Stimulated activated CD4-positive, alpha-beta T cell treated with anti-CD3 and anti-CD28 coated beads, TNF-alpha, amount 100 ng/mL, for 24 hours (primary cell): ENCODE measurements at regions not wholly inside any gene's neighbourhood (a gene's known extent, or its start where the extent isn't known, plus 50 kb on each side); places are given as distances from the start of the nearest gene placed in this dataset.
"Not testable (repeated sequence)": the region's sequence is repeated elsewhere in the genome, so short reads cannot be mapped to it uniquely, and the experiment has no call there.

Experiments used
- DNase-seq, 3 experiments: peaks; one replicate each; pipeline ENCODE4 v3.0.0-alpha.2; 2020; ENCODE audit warnings: low read depth in 3 of 3

DNA sequence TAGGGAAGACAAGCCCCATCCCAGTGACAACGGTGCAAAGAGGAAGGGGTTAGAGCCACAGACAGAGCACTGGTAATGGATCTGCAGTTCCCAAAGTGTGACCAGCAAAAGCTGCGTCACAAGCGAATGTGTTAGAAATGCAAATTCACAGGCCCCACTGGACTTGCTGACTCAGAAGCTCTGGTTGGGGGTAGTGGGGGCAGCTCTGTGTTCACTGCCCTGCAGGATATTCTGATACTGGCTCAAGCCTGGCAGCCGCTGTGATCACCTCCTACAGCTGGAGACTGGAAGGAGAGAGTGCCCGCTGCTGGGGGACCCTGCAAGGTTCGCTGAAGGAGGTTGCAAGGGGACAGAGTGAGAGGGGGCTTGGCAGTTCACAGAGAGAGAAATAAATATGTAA lies 179.7 kb upstream of the CDH4 start:
- DNase-seq, result no peak

DNA sequence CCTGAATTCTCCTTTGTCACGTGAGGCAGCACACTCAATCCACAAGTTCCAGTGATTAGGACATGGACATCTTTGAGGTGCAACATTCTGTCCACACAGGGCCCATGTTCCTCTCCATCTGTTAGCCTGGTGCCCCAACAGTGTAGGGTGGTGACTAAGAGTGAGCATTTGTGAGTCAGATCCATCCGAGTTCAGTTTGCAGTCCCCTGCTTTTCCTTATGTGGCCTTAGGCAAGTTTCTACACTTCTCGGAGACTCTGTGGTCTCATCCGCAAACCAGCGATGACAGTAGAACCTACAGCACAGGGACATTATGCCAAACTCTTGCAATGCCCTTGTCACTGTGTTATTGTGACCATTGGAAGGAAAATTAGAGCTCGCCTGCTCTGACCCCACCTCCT lies 178.7 kb upstream of the CDH4 start:
- no peak for DNase-seq

DNA sequence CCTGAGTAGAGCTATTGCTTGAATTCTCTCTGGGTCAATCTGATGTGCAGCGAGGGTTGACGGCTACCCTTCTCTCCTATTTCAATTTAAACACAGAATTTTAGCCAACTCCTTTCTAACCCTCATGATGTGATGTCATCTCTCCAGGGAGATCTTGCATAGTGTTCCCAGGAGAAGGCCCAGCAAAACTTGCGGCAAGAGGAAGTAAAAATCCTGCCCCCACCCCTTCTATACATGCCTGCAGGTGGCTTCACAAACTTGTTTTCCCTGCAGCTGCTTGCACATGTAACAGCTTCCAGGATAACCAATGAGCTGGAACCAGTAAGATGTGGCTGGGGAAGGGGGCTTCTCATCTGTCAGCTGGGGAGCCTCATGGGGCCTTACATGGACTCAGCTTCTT lies 169.3 kb upstream of the CDH4 start:
- no peak for DNase-seq

DNA sequence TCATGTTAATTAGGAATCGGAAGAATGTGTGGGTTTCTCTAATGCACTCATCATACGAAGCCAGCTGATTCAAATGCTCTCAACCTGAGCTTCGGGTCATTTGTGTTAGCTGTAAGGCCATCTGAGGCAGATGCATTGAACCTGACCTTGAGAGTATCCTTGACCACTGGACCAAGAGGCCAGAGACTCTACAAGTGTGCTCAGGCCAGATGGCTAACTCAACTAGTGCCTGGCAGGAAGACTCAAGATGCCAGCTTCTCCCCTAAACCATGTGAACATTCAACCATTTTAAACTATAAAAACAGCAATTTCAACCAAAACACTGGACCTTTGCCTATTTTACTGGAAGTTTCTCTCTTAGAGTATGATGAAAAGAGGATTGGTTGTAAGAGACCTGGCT lies 168.6 kb upstream of the CDH4 start:
- no peak for DNase-seq

DNA sequence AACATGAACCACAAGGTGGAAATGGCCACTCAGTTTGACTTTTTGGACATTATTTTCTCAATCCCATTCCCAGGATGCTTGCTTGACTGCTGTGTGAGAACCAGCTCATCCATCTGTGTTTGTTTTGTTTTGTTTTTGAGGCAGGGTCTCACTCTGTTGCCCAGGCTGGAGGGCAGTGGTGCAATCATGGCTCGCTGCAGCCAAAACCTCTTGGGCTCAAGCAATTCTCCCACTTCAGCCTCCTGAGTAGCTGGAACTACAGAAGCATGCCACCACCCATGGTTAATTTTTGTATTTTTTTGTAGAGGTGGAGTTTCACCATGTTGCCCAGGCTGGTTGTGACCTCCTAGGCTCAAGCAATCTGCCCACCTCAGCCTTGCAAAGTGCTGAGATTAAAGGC lies 166.0 kb upstream of the CDH4 start:
- no peak for DNase-seq

DNA sequence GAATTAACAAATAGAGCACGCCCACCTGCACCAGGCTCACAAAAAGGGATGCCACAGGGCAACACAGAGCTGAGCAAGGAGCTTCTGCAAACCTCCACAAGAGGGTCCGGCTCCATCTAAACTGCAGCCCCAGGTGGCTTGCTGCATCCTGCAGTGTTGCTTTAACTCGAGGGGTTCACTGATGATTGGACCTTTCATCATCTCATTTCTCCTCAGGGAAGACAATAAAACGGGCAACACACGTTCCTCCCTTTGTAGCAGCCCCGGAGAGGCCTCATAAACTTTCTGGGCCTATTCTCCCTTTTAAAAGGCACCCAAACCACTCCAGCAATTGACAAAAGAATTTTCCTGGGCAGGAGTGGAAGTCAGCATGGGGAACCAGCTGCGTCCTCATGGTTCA lies 161.5 kb upstream of the CDH4 start:
- DNase-seq, result no peak

DNA sequence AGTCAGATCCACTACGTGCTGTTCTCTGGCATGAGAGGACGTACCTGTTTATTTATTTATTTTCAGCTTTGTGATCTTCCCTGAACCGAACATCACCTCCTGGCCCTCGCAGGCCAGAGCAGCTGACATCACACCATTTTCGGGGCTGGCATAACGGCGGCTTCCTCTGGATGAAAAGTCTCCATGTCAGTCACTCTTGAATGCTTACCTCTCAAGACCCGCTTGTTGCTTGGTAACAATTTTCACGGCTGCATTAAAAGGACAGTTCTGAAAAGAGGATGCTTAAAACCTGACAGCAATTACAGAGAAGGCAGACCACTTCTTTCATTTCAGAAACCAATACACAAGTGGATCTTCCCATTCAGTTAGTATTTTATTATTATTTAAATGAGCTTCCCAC lies 159.8 kb upstream of the CDH4 start:
- DNase-seq, result no peak

DNA sequence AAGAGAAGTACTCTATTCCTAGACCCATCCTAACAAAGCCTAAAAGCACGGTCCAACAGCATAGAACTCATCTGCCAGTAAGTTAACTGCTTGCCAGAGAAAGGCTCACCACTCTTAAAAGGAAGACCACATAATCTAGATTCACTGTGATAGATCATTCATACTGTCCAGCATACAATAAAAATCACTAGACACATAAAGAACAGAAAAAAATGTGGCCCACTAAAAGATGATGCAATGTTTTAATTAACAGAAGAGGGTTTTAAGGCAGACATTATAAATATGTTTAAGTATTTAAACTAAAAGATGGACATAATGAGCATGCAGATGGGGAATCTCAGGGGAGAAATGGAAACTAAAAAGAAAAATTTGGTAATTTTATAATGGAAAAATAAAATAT lies 157.5 kb upstream of the CDH4 start:
- no peak for DNase-seq

DNA sequence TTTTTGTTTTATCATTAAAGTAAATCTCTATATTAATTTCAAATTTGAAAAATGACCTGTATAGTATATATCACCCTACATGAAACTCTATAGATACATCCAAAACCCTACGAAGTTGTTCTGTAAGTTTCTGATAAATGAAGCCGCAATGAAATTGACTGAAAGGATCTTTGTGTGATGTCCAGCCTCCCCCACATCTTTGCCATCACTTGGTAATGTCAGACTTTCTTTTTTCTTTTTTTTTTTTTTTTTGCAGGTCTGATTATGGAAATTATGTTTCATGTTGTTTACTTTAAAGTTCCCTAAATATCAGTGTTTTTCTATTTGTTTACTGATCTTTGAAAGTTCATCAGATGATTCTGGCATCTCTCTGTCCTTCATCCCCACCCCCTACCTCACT lies 155.6 kb upstream of the CDH4 start:
- no peak for DNase-seq

DNA sequence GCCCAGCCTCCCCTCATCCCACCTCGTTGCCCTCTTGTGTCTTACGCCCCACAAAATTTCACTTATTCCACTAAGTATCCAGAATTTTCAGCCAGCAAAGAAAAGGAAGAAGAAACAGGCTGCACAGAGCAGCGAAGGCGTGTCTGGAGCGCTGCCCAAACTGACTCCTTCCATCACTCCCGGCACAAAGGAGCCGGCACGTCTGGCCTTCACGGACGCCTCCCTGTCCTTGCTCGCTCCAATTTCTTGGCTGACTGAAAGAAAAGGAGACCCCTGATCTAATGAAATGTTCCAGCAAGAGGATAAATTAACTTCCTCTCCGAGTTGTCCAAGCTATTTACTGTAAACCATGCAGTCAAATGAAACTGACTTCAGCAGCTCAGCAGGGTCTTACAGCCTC lies 152.3 kb upstream of the CDH4 start:
- no peak for DNase-seq

DNA sequence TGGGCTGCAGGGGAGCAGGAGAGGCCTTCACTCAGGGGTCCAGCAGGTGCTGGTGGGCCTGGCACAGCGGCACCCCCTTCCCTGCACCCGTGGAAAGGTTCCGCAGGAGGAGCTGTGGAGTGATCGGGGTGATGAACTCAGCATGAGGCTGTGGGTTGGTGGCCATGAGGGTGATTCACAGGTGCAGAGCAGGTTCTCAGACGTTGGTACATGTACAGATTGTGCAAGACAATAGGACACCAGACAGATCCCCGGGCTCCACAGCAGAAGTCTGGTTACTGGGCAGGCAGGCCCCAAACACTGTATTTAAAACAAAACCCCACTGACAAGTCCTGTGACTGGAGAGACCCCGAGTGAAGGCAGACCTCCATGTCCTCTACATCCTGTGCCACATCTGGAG lies 151.6 kb upstream of the CDH4 start:
- DNase-seq, result no peak

DNA sequence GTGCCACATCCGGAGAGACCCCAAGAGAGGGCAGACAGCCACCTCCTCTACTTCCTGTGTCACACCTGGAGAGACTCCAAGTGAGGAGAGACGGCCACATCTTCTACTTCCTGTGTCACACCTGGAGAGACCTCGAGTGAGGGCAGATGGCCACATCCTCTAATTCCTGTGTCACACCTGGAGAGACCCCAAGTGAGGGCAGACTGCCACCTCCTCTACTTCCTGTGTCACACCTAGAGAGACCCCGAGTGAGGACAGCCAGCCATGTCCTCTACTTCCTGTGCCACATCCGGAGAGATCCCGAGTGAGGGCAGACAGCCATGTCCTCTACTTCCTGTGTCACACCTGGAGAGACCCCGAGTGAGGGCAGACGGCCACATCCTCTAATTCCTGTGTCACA lies 150.7 kb upstream of the CDH4 start:
- not testable (repeated sequence) for DNase-seq

DNA sequence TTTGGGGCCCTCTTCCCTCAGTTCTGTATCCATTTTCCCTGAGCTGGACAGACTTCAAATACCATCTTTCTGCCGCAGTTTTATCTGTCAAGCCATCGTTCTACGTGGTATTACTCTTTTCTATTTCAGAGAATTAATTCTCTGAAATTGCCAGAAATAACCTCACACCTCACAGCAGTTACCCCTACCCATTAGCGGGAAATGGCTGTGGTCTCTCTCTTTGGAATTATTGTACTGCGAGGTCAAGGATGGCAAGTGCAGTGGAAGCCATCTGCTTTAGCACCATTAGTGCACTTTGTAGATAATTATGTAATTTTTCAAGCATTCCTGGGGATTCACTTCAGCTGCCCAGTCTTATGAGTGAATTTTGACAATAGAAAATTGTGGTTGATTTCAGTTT lies 147.8 kb upstream of the CDH4 start:
- DNase-seq, result no peak

DNA sequence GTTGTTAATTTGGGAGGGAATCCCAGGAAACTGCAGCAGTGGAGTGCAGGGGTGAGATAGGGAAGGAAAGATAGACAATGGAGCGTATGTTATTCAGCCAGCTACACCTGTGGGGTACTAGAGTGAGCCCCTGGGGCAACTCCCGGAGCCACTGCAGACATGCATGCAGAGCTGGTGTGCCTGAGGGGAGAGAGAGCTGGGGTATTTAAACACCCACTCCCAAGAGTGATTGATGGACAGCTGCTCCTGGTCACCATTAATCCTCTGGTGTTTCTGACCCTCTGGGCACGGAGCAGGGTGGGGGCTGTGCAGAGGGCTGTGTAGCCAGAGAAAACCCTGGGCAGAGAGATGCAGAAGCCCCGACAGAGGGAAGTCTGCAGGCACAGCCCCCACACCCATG lies 146.7 kb upstream of the CDH4 start:
- no peak for DNase-seq

DNA sequence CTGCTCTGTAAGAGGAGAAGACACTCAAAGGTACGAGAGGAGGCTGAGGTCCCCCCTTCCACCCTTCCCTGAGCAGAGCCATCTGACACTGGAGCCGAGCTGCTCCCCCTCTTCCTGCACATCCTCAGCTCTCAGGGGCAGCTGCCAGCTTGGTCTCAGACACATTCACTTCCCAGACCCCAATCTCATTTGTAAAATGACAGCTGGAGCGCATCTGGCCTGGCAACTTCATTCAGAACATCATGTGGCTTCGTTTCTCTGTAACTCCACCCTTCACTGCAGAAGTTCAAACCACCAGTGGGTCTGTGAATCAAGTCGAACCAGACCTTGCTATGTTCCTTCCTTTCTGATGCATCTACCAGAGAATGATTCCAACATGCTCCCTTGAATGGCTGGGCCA lies 145.6 kb upstream of the CDH4 start:
- DNase-seq, result no peak

DNA sequence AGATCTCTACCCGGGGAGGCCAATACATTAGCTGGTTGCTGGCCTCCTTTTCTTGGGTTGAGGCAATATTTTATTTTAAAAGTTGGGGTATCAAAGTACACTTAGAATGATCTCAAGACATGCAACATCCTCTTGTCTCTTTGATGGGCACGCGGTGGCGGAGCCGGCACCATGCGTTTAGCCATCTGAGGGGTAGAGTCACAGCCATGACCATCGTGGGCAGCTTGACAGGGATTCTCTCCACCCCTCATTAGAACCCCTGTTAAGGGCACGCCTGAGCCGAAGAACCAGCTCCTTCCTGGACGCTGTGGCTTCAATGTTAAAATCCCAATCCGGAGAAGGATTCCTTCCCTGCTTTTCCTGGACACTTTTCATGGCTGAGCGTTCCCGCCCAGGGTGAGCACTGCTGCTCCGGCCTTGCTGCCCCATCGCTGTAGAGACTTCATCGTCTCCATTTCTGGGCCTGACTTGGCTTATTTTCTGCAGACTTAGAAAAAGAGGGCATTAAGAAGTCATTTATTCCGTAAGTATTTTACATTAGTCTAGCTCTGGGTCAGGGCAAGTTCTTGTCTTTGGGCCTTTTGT lies 142.7 kb upstream of the CDH4 start:
- DNase-seq, result no peak

DNA sequence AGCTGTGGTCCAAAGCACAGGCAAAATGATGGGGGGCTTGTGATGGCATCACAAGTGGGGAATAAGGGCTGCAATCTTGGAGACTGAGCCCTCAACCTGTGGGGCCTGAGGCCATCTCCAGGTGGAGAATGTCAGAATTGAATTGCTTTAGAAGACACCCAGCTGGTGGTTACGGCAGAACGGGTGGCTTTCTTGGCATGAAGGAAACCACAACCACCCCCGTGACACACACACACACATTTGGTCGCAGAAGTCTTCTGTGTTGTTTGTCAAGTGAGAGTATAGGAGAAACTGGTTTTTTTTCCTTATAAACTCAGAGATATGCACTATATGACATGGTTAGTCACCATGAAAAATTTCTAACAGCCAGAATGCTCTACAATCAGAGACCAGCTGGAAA lies 139.5 kb upstream of the CDH4 start:
- DNase-seq, result no peak

DNA sequence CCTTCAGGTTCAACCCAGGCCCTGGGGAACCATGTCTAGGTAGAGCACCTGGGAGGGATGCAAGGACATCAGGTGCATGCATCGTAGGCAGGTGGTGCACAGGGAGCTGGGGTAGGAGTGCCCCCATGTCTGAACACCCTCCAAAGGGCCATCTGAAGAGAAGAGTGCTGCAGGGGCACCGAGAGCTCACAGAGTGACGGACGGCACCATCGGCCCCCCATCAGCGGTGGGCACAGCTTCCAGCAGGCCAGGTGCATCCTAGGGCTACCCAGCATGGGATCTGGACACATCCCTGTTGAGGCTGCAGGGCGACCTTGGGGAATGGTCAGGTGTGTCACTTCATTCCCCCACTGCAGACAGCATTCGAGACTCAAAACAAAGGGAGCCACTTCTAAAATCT lies 138.3 kb upstream of the CDH4 start:
- DNase-seq, result no peak

DNA sequence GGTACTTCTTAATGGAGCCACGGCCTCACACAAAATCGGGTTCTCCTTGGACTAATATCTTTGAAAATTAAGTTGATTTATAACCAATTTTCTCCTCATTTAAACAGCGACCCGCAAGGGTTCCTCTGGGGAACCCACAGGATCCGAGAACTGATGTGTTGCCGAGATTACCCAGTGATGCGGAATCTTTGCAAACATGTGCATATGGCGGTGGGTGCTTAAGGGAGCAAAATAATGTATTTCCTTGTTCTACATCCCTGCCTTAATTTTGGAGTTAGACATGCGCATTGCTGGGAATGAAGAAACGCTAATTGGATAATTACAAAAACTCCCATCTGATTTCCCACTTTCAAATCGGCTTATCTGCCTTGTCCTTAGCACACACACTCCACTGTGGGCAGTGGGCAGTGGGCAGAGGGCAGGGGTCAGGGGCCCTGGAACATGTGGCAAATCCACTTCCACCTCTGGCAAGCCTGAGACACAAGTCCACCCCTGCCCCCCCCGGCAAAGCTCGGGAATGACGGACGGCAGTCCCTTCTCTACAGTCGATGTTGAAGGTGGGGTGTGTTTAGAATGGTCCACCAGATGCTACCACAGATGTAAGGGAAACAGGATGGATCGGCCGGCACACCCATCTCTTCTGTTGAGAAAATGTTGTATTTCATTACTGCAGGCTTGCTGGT lies 137.4 kb upstream of the CDH4 start:
- DNase-seq, result no peak

DNA sequence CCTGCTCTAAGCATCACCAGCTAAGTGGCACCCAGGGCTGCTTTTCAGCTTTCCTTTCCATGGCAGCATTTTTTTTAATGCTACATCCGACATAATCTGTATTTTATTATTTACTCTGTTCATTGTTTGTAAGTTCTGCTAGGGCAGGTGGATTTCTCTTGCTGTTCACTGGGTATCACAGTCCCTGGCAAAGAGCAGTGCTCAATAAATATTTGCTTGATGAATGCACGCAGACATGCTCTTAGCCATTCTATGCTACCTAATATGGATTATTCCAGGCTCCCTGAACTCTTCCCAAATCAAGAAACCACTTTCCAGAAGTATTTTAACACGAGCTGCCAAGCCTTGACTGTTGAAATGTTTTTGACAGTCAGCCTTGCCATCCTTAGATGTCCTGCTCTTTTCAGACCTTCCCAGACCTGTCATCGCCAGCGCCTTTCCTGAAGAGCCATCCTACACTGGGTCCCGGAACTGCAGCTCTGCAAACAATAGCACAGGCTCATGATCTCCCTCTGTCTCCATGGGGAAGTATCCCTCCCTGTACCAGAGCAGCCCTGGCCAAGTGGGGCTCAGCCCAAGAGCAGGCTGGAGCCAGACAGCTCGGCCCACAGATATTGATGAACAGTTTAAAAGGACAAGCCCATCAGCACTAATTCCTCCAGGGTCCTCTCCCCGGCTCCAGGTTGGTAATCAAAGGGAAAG lies 136.5 kb upstream of the CDH4 start:
- no peak for DNase-seq

DNA sequence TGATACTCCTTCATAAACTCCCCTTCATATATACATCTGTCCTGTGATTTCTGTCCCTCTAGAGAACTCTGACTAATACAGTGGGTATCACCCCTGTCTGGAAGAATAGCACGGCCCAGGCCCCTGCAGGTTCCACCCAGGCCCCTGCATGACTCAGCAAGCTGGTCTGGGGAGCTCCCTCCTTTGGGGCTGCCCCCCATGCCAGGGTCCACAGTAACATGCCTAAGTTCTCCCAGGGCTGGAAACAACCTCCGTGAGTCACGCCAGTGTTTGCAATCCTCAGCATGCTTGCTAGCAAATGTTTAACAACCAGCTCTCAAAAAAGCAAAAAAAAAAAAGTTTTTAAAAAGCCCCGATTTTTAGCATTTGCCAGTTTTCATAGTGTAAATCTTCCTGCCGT lies 134.3 kb upstream of the CDH4 start:
- DNase-seq, result no peak

DNA sequence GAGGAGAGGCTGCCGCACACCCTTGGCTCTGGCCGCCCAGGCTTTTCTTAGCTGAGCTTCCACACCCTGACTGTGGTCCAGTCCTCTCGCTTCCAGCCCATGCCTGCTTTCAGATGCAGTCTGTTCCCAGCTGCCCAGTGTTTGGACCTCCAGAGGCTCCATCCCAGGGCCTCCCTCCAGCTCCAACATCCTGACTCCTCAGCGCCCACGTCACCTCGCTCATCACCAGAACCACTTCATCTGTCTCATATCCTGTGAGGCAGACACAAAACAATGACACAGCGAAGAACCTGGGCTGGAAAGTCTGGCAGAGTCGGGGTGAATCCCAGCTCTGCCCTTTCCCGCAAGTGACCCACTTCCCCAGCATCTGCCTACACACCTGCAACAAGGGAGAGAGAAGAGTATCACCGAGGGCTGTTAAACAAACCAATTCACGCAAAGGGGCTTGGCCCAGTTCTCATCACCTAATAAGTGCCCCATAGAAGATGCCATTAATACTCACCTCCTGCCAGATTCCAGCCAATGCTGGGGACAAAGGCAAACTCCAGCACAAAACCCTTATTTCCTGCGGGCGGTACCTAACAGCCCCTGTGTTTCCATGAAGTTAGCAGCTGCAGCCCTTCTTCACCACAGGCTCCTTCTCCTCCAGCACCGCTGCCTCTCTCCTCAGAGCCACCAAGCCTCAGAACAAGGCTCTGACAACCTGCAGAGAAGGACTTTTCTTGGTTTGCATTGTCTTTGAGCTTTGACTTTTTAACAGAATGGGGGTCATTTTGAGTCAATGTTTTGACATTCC lies 133.4 kb upstream of the CDH4 start:
- DNase-seq, result no peak

DNA sequence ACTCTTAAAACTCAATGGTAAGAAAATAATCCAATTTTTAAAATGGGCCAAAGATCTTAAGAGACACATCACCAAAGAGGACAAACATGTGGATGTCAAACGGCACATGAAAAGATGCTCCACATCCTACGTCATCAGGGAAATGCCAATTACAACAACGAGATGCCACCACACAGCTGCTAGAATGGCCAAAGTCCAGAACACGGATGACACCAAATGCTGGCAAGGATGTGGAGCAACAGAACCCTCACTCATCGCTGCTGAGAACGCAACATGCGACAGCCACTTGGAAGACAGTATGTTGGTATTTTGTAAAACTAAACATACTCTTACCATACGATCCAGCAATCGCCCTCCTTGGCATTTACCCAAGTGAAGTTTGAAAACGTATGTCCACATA lies 132.8 kb upstream of the CDH4 start:
- no peak for DNase-seq
